Nephron (organoid): ENCODE measurements at regions not wholly inside any gene's neighbourhood (a gene's known extent, or its start where the extent isn't known, plus 50 kb on each side); places are given as distances from the start of the nearest gene placed in this dataset.

Experiments
- H3K27ac Mint-ChIP-seq, 3 experiments: 2 replicates each; pipeline ENCODE4 v1.8.0; 2020; ENCODE audit warnings: mixed read lengths in 3 of 3, mild to moderate bottlenecking in 2 of 3, moderate library complexity in 1 of 3
- H3K27me3 Mint-ChIP-seq: 2 replicates; pipeline ENCODE4 v1.8.0; 2021; ENCODE audit warnings: low read depth, mild to moderate bottlenecking, moderate library complexity, mixed read lengths
- H3K36me3 Mint-ChIP-seq: 2 replicates; pipeline ENCODE4 v1.8.0; 2020; ENCODE audit warnings: low read depth, mixed read lengths
- H3K4me1 Mint-ChIP-seq: 2 replicates; pipeline ENCODE4 v1.8.0; 2020; ENCODE audit warnings: mixed read lengths
- H3K4me3 Mint-ChIP-seq, 3 experiments: 2 replicates each; pipeline ENCODE4 v1.8.0; 2020; ENCODE audit warnings: mild to moderate bottlenecking in 3 of 3, mixed read lengths in 3 of 3, moderate library complexity in 2 of 3
- H3K9me3 Mint-ChIP-seq: 2 replicates; pipeline ENCODE4 v1.8.0; 2020; ENCODE audit warnings: mixed read lengths
- TF ChIP-seq, protein P1 (sequence below), 3 experiments: fragments of 200-600 bp; sonication (generic); IDR thresholded peaks; one replicate each; pipeline ENCODE4 v1.5.0; 2021; ENCODE audit warnings: antibody characterized with exemption in 3 of 3; ENCODE audit not compliant: unreplicated experiment in 3 of 3

DNA sequence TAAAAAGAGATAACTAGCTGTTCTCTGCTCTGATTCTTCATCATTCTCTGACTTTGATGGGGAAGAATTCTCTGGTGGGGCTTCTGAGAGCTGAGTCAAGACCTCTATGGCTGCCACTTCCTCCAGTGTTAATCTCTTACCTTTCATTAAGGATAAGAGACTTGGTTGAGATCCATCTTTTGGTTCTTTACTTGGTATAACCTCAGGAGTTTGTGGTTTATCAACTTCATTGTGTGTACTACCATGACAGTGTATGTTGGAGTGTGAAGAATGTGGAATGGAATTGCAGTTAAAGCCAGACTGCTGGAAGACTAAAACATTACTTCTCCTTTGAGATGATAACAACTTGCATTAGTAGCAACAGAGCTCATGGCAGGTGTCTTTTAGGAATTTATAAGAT is 222.0 kb downstream of the SLITRK5 start:
- TF ChIP-seq, protein P1, sequence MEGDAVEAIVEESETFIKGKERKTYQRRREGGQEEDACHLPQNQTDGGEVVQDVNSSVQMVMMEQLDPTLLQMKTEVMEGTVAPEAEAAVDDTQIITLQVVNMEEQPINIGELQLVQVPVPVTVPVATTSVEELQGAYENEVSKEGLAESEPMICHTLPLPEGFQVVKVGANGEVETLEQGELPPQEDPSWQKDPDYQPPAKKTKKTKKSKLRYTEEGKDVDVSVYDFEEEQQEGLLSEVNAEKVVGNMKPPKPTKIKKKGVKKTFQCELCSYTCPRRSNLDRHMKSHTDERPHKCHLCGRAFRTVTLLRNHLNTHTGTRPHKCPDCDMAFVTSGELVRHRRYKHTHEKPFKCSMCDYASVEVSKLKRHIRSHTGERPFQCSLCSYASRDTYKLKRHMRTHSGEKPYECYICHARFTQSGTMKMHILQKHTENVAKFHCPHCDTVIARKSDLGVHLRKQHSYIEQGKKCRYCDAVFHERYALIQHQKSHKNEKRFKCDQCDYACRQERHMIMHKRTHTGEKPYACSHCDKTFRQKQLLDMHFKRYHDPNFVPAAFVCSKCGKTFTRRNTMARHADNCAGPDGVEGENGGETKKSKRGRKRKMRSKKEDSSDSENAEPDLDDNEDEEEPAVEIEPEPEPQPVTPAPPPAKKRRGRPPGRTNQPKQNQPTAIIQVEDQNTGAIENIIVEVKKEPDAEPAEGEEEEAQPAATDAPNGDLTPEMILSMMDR (IDR thresholded peaks at IDR 0.05; ENCODE audit: unreplicated experiment in 3 of 3) = no peak
- Mint-ChIP-seq H3K4me3 (no peak overlapping the region), H3K4me1 (no peaks in the 10 kb centered on the region), H3K36me3 (no peaks in the 10 kb centered on the region), H3K27me3 (no peaks in the 10 kb centered on the region), H3K27ac (no peak overlapping the region), H3K9me3 (no peaks in the 10 kb centered on the region)

DNA sequence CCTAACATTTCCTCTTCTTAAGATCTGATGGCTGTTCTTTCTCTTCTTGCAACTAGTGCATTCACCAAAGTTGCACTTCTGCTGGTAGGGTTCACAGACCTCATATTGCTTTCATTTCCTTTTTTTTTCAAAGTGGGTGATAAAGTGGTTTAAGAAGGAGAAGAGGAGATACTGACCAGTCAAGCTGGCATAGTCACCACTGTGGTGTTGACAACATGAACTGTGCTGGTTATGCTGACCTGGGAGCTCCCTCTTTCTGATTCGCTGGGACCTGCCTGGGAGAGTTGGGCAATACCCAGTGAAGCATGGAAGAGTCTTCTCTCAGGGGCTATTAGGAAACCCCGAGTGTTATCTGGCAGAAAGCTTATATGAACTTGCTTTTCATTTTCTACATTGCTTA is 222.9 kb downstream of the SLITRK5 start:
- Mint-ChIP-seq H3K4me3 (no peak overlapping the region), H3K27me3 (no peaks in the 10 kb centered on the region), H3K4me1 (no peaks in the 10 kb centered on the region), H3K9me3 (no peaks in the 10 kb centered on the region), H3K27ac (no peak overlapping the region), H3K36me3 (no peaks in the 10 kb centered on the region)
- TF ChIP-seq, protein P1 (IDR thresholded peaks at IDR 0.05; ENCODE audit: unreplicated experiment in 3 of 3) = no peak

DNA sequence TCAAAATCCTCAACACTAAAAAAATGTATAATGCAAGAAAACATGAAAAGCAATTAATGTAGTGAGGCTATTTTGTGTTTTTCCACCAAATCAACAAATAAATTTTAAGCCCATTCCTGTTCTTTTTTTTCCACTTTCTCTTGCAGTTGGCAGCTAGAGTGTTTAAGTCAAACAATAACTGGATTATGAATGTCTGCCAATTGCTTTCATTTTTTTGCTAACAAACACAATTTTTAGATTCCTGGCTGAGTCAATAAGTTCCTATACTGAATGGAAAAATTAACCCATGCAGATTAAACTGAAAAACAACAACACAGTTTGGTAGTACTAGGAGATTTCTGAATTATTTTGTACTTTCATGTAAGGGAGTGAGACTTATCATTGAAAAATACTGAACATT is 232.4 kb downstream of the SLITRK5 start:
- H3K4me1 Mint-ChIP-seq = peaks cover 9% of the 10 kb centered on the region
- H3K36me3 Mint-ChIP-seq = no peaks in the 10 kb centered on the region

DNA sequence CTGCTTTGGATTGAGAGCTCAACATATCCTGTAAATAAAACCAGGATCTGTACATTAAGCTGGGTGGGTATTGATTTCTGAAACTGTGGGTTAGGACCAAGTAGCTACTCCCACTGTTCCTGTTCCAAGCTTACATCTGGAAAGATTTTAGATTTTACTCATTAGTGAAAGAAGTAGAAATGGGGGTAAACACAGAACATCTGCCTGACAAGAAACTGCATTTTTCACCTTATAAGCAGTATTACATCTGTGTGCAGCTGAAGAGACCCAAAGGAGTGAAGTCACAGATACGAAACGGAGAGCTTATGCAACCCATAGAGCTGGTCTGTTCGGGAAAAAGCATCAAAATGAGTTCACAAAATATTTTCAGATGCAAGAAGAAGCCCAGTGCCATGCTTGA is 235.2 kb downstream of the SLITRK5 start:
- Mint-ChIP-seq H3K27me3 (no peaks in the 10 kb centered on the region), H3K4me3 (no peak overlapping the region), H3K36me3 (no peaks in the 10 kb centered on the region), H3K4me1 (peaks cover 9% of the 10 kb centered on the region), H3K9me3 (no peaks in the 10 kb centered on the region), H3K27ac (no peak overlapping the region)
- TF ChIP-seq, protein P1 (IDR thresholded peaks at IDR 0.05; ENCODE audit: unreplicated experiment in 3 of 3) = no peak

More for the DNA sequence above, 232.4 kb downstream of the SLITRK5 start:
- TF ChIP-seq, protein P1 (IDR thresholded peaks at IDR 0.05; ENCODE audit: unreplicated experiment in 3 of 3) = no peak
- H3K4me3 Mint-ChIP-seq = no peak overlapping the region
- no peaks in the 10 kb centered on the region for H3K27me3 Mint-ChIP-seq
- H3K27ac Mint-ChIP-seq = peak overlapping the region in 1 of 3 experiments; percentile 72
- H3K9me3 Mint-ChIP-seq = no peaks in the 10 kb centered on the region

DNA sequence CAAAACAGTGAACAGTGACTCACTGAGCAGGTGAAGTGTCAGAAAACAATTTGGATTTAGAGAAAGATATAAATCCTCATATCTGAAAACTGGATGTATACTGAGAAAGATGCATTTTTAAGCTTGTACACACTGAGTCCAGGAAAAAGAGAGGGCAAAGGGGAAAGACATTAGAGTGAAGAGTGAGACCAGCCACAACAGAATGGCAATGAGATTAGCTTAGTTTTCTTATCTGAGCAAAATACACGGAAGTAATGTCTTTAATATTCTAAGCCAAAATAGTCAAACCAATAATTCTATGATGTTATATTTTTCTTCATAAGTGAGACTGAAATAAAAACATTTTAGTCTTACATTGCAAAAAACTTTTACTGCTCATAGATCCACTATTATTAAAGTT is 236.0 kb downstream of the SLITRK5 start:
- Mint-ChIP-seq H3K4me1 (peaks cover 9% of the 10 kb centered on the region), H3K27me3 (no peaks in the 10 kb centered on the region), H3K36me3 (no peaks in the 10 kb centered on the region), H3K9me3 (no peaks in the 10 kb centered on the region), H3K4me3 (no peak overlapping the region), H3K27ac (no peak overlapping the region)
- TF ChIP-seq, protein P1 (IDR thresholded peaks at IDR 0.05; ENCODE audit: unreplicated experiment in 3 of 3) = no peak

DNA sequence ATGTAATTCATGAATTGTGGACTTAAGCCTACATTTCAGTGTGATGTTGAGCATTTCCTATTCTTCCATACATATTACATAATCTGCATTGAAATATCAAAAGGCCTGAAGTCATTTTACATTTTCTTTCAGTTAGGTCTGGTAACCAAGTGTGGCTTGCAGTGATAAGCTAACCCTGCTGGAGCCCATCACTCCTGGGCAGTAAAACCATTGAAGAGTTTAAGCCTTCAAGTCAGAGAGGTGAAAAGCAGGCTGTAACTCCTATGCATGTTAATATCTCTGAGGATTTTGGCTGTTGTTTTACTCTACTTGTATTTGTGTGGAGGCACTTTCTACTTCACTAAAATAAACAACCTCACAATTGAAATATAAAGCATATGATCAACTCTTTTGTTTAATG is 248.8 kb downstream of the SLITRK5 start:
- no peaks in the 10 kb centered on the region for H3K4me1 Mint-ChIP-seq
- H3K27me3 Mint-ChIP-seq = no peaks in the 10 kb centered on the region
- TF ChIP-seq, protein P1 (IDR thresholded peaks at IDR 0.05; ENCODE audit: unreplicated experiment in 3 of 3) = no peak
- no peak overlapping the region for H3K27ac Mint-ChIP-seq
- H3K36me3 Mint-ChIP-seq = no peaks in the 10 kb centered on the region
- no peak overlapping the region for H3K4me3 Mint-ChIP-seq
- H3K9me3 Mint-ChIP-seq = peaks cover 2% of the 10 kb centered on the region
